ENCODE measurements at regions not wholly inside any gene's neighbourhood (a gene's known extent, or its start where the extent isn't known, plus 50 kb on each side); places are given as distances from the start of the nearest gene placed in this dataset.

- ChIA-PET CTCF (no interaction called here), POLR2A (no interaction called here), RAD21 (ENCODE audit: low non-redundant PET in 1 of 2, low total read pairs in 2 of 2, uncharacterized antibody in 2 of 2, unreplicated experiment in 2 of 2) (no interaction called here)
- Histone ChIP-seq H3K4me1 (ENCODE audit: control insufficient read depth in 1 of 2, insufficient read depth in 2 of 2, low read length in 2 of 2) (peaks cover 10 to 18% of the 10 kb centered on the region in 2 experiments), H3K36me3 (ENCODE audit: control insufficient read depth in 1 of 2, insufficient read depth in 2 of 2, low read length in 2 of 2) (no peaks in the 10 kb centered on the region), H3K9ac (ENCODE audit: low read length) (no peak overlapping the region), H4K20me1 (ENCODE audit: insufficient read depth) (no peaks in the 10 kb centered on the region), H3K9me3 (ENCODE audit: control insufficient read depth in 1 of 2, insufficient read depth in 1 of 2, low read depth in 1 of 2, low read length in 2 of 2) (no peaks in the 10 kb centered on the region), H3K27ac (ENCODE audit: low read depth, low read length) (no peak overlapping the region), H3K27me3 (ENCODE audit: insufficient read depth, low read length) (no peaks in the 10 kb centered on the region), H3K79me2 (ENCODE audit: insufficient read depth, low read length) (no peaks in the 10 kb centered on the region), H2AFZ (ENCODE audit: low read depth, low read length, poor library complexity, severe bottlenecking) (peak overlapping the region; percentile 55), H3K9me2 (ENCODE audit: insufficient read depth) (no peaks in the 10 kb centered on the region), H3K4me3 (replicated peaks in 1 of 2; ENCODE audit: low read depth in 1 of 2, low read length in 2 of 2) (no peak overlapping the region), H3K4me2 (ENCODE audit: low read length) (no peak overlapping the region)
- DNase-seq (ENCODE audit: low read depth, low spot score): no peak
- BruUV-seq (replicated peaks): no TSS peak
- intact Hi-C loops (cut with micrococcal nuclease): no loop called here
- TF ChIP-seq SIN3A (IDR thresholded peaks at IDR 0.05; ENCODE audit: low read depth): no peak
- TF ChIP-seq ZNF274 (IDR thresholded peaks at IDR 0.05; ENCODE audit: low read depth, low read length): no peak
- TF ChIP-seq POLR2AphosphoS5 (IDR thresholded peaks at IDR 0.05; ENCODE audit: low read depth, low read length): no peak
- TF ChIP-seq FOSL1 (IDR thresholded peaks at IDR 0.05; ENCODE audit: low read depth): no peak
- no peak for TF ChIP-seq ATF3 (IDR thresholded peaks at IDR 0.05)
- no peak for TF ChIP-seq POLR2A (IDR thresholded peaks at IDR 0.05; ENCODE audit: borderline replicate concordance, extremely low read depth, insufficient read depth, insufficient read length)
- no peak for TF ChIP-seq TCF7L2 (IDR thresholded peaks at IDR 0.05; ENCODE audit: borderline replicate concordance, extremely low read depth, insufficient read depth, insufficient read length)
- TF ChIP-seq SP1 (IDR thresholded peaks at IDR 0.05; ENCODE audit: low read depth): no peak
- TF ChIP-seq REST (IDR thresholded peaks at IDR 0.05; ENCODE audit: low read depth): no peak
- TF ChIP-seq CBX3 (IDR thresholded peaks at IDR 0.05; ENCODE audit: low read depth): no peak
- no peak for TF ChIP-seq YY1 (IDR thresholded peaks at IDR 0.05; ENCODE audit: extremely low read depth, insufficient replicate concordance, low read depth, low read length)
- ATAC-seq: no peak
Measured at GRCh38 chr4:159592898-159593556, 490.1 kb downstream of the RAPGEF2 start.

Measured in HCT116 (cell line).